Stomach smooth muscle (tissue), 2 donors: ENCODE measurements at regions not wholly inside any gene's neighbourhood (a gene's known extent, or its start where the extent isn't known, plus 50 kb on each side); places are given as distances from the start of the nearest gene placed in this dataset.

ENCODE experiments used
- H3K27ac ChIP-seq: one replicate; pipeline ENCODE4 v1.7.0; 2013; ENCODE audit warnings: mild to moderate bottlenecking, low read length, inconsistent platforms
- H3K27me3 ChIP-seq, 2 donors: one replicate each; pipeline ENCODE4 v1.7.0; 2013; ENCODE audit warnings: low read length in 2 of 2; ENCODE audit not compliant: insufficient read depth in 2 of 2, control insufficient read depth in 1 of 2
- H3K36me3 ChIP-seq, 2 donors: one replicate each; pipeline ENCODE4 v1.7.0; 2013; ENCODE audit warnings: low read length in 2 of 2; ENCODE audit not compliant: control insufficient read depth in 2 of 2, insufficient read depth in 2 of 2
- H3K4me1 ChIP-seq: one replicate; pipeline ENCODE4 v1.7.0; 2013; ENCODE audit warnings: low read length; ENCODE audit not compliant: control insufficient read depth, insufficient read depth
- H3K4me3 ChIP-seq, 2 donors: one replicate each; pipeline ENCODE4 v1.7.0; 2013; ENCODE audit warnings: low read length in 2 of 2
- H3K9ac ChIP-seq, 2 donors: one replicate each; pipeline ENCODE4 v1.7.0; 2013; ENCODE audit warnings: low read length in 2 of 2, mild to moderate bottlenecking in 1 of 2
- H3K9me3 ChIP-seq, 2 donors: one replicate each; pipeline ENCODE4 v1.7.0; 2013; ENCODE audit warnings: low read length in 2 of 2; ENCODE audit not compliant: control insufficient read depth in 2 of 2
- donor health status: healthy.
- donor health status: Pancreatic carcinoma.

DNA sequence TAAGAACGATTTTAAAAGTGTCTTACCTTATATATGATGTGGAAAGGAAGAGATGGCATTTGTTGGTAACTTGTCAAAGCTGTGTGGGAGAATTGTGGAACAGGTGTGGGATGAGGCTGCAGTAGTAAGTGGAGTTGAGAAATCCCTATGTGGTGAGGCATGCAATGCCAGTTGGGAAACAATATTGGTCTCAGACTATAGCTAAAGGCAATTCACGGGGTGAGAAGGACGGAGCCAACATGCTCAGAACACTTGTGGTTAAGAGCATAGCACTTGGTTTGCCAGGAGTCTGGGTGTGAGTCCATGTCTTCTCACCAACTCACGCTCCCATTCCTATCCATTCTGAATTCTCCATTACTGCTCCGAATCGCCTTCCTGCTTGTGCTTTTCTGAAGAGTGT lies 615.6 kb upstream of the ADAMTS9 start:
- no peaks in the 10 kb centered on the region for H3K9me3 ChIP-seq
- no peak overlapping the region for H3K9ac ChIP-seq
- no peak overlapping the region for H3K27ac ChIP-seq
- H3K27me3 ChIP-seq: peaks cover 0 to 3% of the 10 kb centered on the region in 2 donors
- no peaks in the 10 kb centered on the region for H3K4me1 ChIP-seq
- H3K36me3 ChIP-seq: no peaks in the 10 kb centered on the region
- no peak overlapping the region for H3K4me3 ChIP-seq

DNA sequence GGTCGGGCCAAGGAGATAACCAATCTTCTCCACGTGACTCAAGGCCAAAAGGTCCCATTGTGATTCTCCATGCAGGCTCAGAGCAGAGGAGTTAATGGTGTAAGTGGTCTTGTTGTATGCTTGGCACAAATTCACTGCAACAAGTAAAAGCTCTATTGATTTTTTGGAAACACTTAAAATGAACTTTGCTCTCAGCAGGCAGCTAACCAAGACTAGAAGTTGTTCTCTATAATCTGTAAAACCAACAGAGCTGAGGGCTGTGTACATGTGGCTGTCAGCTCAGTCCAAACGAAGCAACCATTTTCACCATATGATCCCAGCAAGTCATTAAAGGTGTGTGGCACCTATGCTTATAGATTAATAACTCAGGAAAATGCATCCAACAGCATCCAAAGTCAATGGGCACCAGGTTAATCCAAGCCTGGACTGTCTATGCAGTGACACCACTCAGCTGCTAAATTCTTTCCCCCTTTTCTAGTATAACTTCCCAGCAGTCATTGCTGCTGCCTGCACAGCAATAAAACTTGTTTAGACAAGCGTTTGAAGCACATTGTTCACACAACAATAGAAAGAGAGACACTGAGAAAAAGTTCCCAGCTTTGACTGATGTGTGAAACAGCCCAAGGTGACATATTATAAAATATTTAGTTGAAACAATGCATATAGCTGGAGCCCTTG lies 603.8 kb upstream of the ADAMTS9 start:
- no peaks in the 10 kb centered on the region for H3K9me3 ChIP-seq
- H3K4me1 ChIP-seq: no peaks in the 10 kb centered on the region
- H3K36me3 ChIP-seq: no peaks in the 10 kb centered on the region
- no peak overlapping the region for H3K27ac ChIP-seq
- H3K4me3 ChIP-seq: no peak overlapping the region
- no peak overlapping the region for H3K9ac ChIP-seq
- H3K27me3 ChIP-seq: no peaks in the 10 kb centered on the region

DNA sequence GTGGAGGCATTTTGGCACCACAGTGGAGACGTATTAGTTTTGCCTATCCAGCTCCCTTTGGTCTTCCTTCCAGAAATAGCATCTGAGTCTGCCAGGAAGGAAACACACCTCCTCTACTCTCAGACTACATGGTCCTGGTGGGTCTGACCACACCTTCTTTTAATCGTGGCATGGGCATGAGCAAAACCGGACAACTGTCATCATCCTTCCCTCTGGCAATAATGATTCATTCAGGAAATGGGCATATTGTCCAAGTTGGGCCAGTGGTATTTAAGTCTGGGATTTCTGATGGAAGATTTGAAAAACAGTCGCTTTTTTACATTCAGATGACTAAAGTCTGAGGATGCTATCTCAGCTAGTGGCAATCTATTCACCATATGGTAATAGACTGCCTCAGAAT lies 601.0 kb upstream of the ADAMTS9 start:
- Histone ChIP-seq H3K36me3 (no peaks in the 10 kb centered on the region), H3K4me3 (no peak overlapping the region), H3K4me1 (no peaks in the 10 kb centered on the region), H3K27me3 (no peaks in the 10 kb centered on the region), H3K9ac (no peak overlapping the region), H3K9me3 (no peaks in the 10 kb centered on the region), H3K27ac (no peak overlapping the region)

DNA sequence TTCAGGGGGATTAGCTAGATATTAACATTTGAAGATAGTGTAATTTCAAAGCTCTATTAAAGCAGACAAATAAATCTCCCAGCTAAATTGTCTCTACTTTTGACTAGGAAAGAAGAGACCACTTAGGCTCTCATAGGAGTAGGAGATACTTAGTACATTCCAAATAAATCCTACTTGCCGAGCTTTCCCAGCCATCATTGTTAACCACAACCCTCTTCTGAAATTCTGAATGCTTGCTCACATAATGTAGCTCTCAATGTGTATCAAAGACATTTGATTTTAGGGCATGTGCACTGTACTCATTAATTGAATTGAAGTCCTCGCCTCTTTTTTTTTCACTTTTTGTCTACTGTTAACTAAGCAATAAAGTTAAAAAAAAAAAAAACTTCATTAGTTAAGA lies 598.2 kb upstream of the ADAMTS9 start:
- Histone ChIP-seq H3K4me3 (no peak overlapping the region), H3K4me1 (no peaks in the 10 kb centered on the region), H3K9ac (no peak overlapping the region), H3K27me3 (no peaks in the 10 kb centered on the region), H3K36me3 (no peaks in the 10 kb centered on the region), H3K27ac (no peak overlapping the region), H3K9me3 (no peaks in the 10 kb centered on the region)

DNA sequence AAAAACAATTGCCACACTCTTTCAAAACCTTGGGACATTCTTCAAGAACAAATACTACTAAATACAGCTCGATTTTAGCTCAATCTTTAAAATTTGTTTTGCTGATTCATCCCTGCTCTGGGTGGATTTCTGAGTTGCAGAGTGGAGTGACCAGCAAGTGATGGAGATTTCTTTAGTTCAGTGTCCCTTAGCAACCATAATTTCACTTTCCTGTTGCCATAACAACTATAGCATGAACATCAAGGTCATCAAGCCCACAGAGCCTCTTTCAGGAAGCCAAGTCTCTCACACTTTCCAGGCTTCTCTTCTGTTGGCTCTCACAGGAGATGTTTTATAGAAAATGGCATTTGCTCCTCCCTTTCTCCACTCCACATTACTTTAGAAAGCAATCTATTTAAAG lies 597.2 kb upstream of the ADAMTS9 start:
- H3K9ac ChIP-seq: no peak overlapping the region
- H3K36me3 ChIP-seq: no peaks in the 10 kb centered on the region
- no peaks in the 10 kb centered on the region for H3K9me3 ChIP-seq
- no peak overlapping the region for H3K27ac ChIP-seq
- H3K4me3 ChIP-seq: no peak overlapping the region
- H3K4me1 ChIP-seq: no peaks in the 10 kb centered on the region
- no peaks in the 10 kb centered on the region for H3K27me3 ChIP-seq

DNA sequence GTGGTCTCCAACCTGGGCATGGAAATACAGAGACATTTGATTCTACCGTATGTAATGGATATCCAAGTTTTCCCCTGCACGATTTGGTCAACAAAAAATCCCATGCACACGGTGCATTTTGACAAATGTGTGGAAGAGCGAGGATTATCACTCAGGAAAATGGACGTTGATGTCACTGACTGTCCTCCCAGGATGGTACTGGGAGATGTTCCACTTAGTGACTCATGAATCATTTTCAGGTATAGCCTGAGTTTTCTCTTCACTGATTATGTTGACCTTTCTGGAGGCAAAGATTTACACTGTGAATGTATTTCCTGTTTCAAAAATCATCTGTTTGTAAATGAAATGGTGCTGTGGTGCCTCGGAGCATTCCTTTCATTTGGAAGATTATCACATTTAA lies 596.7 kb upstream of the ADAMTS9 start:
- H3K27ac ChIP-seq: no peak overlapping the region
- no peaks in the 10 kb centered on the region for H3K9me3 ChIP-seq
- no peaks in the 10 kb centered on the region for H3K27me3 ChIP-seq
- no peaks in the 10 kb centered on the region for H3K36me3 ChIP-seq
- H3K9ac ChIP-seq: no peak overlapping the region
- H3K4me3 ChIP-seq: no peak overlapping the region
- H3K4me1 ChIP-seq: no peaks in the 10 kb centered on the region

DNA sequence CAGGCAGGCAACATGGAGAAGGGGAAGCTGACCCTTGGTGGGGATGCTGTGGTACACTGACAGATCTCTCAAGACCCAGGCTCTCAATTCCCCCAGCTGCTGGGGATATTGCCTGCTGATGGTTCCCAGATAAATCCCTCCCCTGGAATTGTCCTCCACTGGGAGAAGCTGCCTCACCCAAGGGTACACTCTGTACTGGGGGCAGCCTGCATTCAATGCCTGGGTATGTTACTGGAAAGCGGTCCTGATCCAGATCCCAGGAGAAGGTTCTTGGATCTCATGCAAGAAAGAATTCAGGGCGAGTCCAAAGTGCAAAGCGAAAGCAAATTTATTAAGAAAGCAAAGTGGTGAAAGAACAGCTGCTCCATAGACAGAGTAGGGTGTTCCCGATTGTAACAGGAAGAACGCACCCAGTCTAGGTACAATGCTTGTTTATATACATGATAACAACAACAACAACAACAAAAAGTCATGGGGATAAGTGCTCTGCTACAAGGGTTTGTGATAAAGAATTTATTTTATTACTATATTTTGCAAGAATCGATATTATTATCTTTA lies 591.5 kb upstream of the ADAMTS9 start:
- Histone ChIP-seq H3K4me3 (no peak overlapping the region), H3K27me3 (no peaks in the 10 kb centered on the region), H3K9me3 (no peaks in the 10 kb centered on the region), H3K27ac (no peak overlapping the region), H3K9ac (no peak overlapping the region), H3K36me3 (no peaks in the 10 kb centered on the region), H3K4me1 (no peaks in the 10 kb centered on the region)

DNA sequence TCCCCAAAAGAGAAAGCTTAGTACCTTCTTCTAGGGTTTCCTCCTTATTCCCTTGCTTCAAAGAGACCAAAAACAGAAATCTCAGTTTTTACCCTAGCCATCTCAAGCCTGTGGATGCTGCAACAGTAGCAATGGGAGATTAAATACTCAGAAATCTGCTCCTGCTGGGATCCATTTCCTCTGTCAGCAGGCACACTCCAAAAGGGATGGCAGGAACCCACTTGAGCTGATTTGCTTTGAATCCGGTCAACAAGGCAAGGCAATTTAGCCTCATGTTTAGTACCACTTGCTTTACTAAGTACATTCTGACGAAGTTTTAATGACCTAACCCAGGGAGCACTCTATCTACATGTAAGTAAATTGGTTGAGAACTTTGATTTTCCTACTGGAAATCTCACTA lies 590.0 kb upstream of the ADAMTS9 start:
- no peak overlapping the region for H3K4me3 ChIP-seq
- no peaks in the 10 kb centered on the region for H3K27me3 ChIP-seq
- H3K36me3 ChIP-seq: no peaks in the 10 kb centered on the region
- no peaks in the 10 kb centered on the region for H3K9me3 ChIP-seq
- no peak overlapping the region for H3K9ac ChIP-seq
- H3K27ac ChIP-seq: no peak overlapping the region
- H3K4me1 ChIP-seq: no peaks in the 10 kb centered on the region

DNA sequence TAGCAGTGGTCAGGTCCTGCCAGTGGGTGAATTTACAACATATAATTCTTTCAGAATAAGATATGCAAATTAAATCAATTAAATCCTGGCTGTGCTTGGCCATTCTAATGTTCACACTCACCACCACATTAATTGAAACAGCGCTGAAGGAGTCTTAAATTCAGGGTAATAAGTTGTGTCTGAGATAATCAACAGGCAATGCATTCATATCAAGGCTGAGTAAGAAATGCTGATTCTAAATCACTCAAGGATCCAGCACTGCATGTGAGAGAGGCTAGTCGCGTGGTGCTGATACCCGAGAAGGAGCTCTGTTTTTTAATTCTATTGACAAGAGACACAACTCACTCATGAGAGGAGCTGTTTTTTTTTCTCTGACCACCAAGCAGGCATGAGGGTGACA lies 588.8 kb upstream of the ADAMTS9 start:
- no peaks in the 10 kb centered on the region for H3K4me1 ChIP-seq
- H3K9me3 ChIP-seq: no peaks in the 10 kb centered on the region
- no peaks in the 10 kb centered on the region for H3K36me3 ChIP-seq
- no peak overlapping the region for H3K4me3 ChIP-seq
- H3K27ac ChIP-seq: no peak overlapping the region
- H3K9ac ChIP-seq: no peak overlapping the region
- no peaks in the 10 kb centered on the region for H3K27me3 ChIP-seq

DNA sequence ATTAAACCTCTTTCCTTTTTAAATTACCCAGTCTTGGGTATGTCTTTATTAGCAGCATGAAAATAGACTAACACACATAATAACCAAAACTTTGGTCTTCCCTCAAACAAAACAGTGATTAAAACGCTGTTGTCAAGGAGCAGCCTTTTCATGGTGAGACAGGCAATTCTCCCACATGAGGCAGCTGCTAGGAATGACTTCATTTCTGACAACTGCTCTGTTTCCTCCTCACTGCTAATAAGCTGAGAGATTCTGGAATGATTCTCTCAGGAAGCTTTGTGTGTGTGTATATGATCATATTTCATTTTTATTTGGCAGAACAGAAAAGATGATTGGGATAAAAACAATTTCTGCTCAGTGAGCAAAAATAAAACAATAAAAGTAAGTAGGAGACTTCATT lies 580.6 kb upstream of the ADAMTS9 start:
- Histone ChIP-seq H3K36me3 (no peaks in the 10 kb centered on the region), H3K4me1 (no peaks in the 10 kb centered on the region), H3K27me3 (no peaks in the 10 kb centered on the region), H3K9me3 (no peaks in the 10 kb centered on the region), H3K9ac (no peak overlapping the region), H3K27ac (no peak overlapping the region), H3K4me3 (no peak overlapping the region)

DNA sequence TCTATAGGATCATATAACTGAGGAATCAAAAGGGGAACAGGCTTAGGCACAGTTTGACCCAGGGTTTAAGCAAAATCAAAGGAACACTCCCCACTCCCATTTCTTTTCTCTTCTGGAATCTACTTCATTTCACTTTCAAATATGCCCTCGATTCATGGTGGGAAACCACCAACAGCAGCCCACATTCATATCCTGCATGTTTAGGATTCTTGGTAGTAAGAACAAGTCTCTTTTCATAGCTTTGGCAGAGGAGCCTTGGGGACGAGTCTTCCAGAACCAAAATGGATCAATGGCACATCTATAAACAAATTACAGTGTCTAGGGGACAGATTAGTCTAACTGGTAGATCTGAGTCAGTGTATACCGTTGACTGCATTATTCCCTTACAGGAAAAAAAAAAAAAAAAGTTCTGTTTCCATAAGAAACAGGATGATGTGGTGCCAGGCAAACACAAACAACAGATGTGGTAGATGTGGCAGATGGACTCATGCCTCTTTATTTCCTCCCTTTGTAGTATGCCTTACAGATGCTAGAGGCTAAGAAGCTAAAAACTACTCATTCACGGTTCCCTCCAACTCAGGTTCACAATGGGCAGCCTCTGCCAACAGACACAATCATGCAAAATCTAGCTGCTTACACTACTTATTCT lies 578.3 kb upstream of the ADAMTS9 start:
- no peak overlapping the region for H3K27ac ChIP-seq
- H3K4me1 ChIP-seq: no peaks in the 10 kb centered on the region
- H3K4me3 ChIP-seq: no peak overlapping the region
- no peak overlapping the region for H3K9ac ChIP-seq
- no peaks in the 10 kb centered on the region for H3K36me3 ChIP-seq
- no peaks in the 10 kb centered on the region for H3K27me3 ChIP-seq
- H3K9me3 ChIP-seq: no peaks in the 10 kb centered on the region
